ENCODE measurements at regions not wholly inside any gene's neighbourhood (a gene's known extent, or its start where the extent isn't known, plus 50 kb on each side); places are given as distances from the start of the nearest gene placed in this dataset.

- H3K36me3 ChIP-seq (ENCODE audit: control insufficient read depth in 2 of 2, insufficient read depth in 1 of 2, low read length in 2 of 2): no peaks in the 10 kb centered on the region
- no peak overlapping the region for H3K27ac ChIP-seq (ENCODE audit: extremely low read depth, low read depth, low read length)
- no peaks in the 10 kb centered on the region for H3K9me3 ChIP-seq (ENCODE audit: control insufficient read depth, insufficient read depth, low read depth, low read length)
- ChIA-PET POLR2A (no interaction called here), CTCF (no interaction called here)
- H3K4me3 ChIP-seq (ENCODE audit: low read depth, low read length): no peak overlapping the region
- no peaks in the 10 kb centered on the region for H3K4me1 ChIP-seq (ENCODE audit: control insufficient read depth, insufficient read depth, low read length)
- TF ChIP-seq HOXA7 (CRISPR knock-in tag; IDR thresholded peaks at IDR 0.05; ENCODE audit: borderline replicate concordance) (no peak), ZNF394 (tag by site-specific recombination; IDR thresholded peaks at IDR 0.05; ENCODE audit: borderline replicate concordance) (no peak), REST (tag by site-specific recombination; IDR thresholded peaks at IDR 0.05) (no peak), TSHZ1 (tag by site-specific recombination; IDR thresholded peaks at IDR 0.05; ENCODE audit: borderline replicate concordance) (no peak), ZNF501 (tag by site-specific recombination; IDR thresholded peaks at IDR 0.05) (no peak), AEBP2 (tag by site-specific recombination; IDR thresholded peaks at IDR 0.05; ENCODE audit: borderline replicate concordance) (no peak), ZNF221 (tag by site-specific recombination; IDR thresholded peaks at IDR 0.05; ENCODE audit: borderline replicate concordance) (no peak)
Measured at GRCh38 chr2:83359336-83359735, 1099.7 kb downstream of the SUCLG1 start.

- no peaks in the 10 kb centered on the region for H3K36me3 ChIP-seq (ENCODE audit: control insufficient read depth in 2 of 2, insufficient read depth in 1 of 2, low read length in 2 of 2)
- no peaks in the 10 kb centered on the region for H3K4me1 ChIP-seq (ENCODE audit: control insufficient read depth, insufficient read depth, low read length)
- H3K9me3 ChIP-seq (ENCODE audit: control insufficient read depth, insufficient read depth, low read depth, low read length): no peaks in the 10 kb centered on the region
- ChIA-PET CTCF (no interaction called here), POLR2A (no interaction called here)
- no peak overlapping the region for H3K4me3 ChIP-seq (ENCODE audit: low read depth, low read length)
- H3K27ac ChIP-seq (ENCODE audit: extremely low read depth, low read depth, low read length): no peak overlapping the region
- TF ChIP-seq YY2 (tag by site-specific recombination; IDR thresholded peaks at IDR 0.05) (no peak), IKZF3 (tag by site-specific recombination; IDR thresholded peaks at IDR 0.05) (no peak), ZNF449 (tag by site-specific recombination; IDR thresholded peaks at IDR 0.05) (no peak), SP3 (tag by site-specific recombination; IDR thresholded peaks at IDR 0.05) (no peak), PBX3 (CRISPR knock-in tag; IDR thresholded peaks at IDR 0.05) (no peak), ZNF324 (tag by site-specific recombination; IDR thresholded peaks at IDR 0.05) (no peak), ZNF169 (tag by site-specific recombination; IDR thresholded peaks at IDR 0.05) (no peak), ZNF174 (tag by site-specific recombination; IDR thresholded peaks at IDR 0.05) (no peak), ZNF639 (tag by site-specific recombination; IDR thresholded peaks at IDR 0.05) (no peak), ZBTB7A (tag by site-specific recombination; IDR thresholded peaks at IDR 0.05; ENCODE audit: low read depth) (no peak), ZNF398 (tag by site-specific recombination; IDR thresholded peaks at IDR 0.05) (no peak), TRIM28 (IDR thresholded peaks at IDR 0.05; ENCODE audit: borderline replicate concordance, low read length) (no peak), ZNF23 (tag by site-specific recombination; IDR thresholded peaks at IDR 0.05; ENCODE audit: borderline replicate concordance) (no peak)
Measured at GRCh38 chr2:83342860-83343329, 1116.2 kb downstream of the SUCLG1 start.

Measured in HEK293 (cell line).